Stimulated activated CD4-positive, alpha-beta T cell treated with anti-CD3 and anti-CD28 coated beads, Interleukin-15, amount 100 ng/mL, for 1 hour (primary cell): ENCODE measurements at regions not wholly inside any gene's neighbourhood (a gene's known extent, or its start where the extent isn't known, plus 50 kb on each side); places are given as distances from the start of the nearest gene placed in this dataset.
"Not testable (repeated sequence)": the region's sequence is repeated elsewhere in the genome, so short reads cannot be mapped to it uniquely, and the experiment has no call there.

Experiments used
- DNase-seq, 2 donors: peaks; one replicate each; pipeline ENCODE4 v3.0.0-alpha.2; 2020; ENCODE audit warnings: low read depth in 1 of 2, low spot score in 1 of 2

DNA sequence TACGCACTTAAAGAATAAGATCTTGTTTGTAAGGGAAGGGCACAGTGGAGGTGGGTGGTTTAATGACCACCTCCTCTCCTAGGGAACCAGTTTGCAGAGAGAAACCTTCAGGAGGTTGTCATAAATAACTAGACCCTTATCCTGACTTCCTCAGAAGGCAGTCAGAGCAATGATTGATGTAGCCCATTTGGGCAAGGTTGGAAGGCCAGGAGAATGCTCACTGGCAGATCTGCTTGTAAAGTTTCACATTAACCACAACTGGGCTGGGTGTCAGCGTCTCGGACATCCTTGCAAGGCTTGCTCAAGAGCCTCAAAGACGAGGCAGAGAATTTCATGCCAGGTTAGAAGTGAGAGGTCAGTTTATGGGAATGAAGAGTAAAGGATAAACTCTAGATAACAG lies 87.6 kb upstream of the TRABD2B start:
- no peak for DNase-seq

DNA sequence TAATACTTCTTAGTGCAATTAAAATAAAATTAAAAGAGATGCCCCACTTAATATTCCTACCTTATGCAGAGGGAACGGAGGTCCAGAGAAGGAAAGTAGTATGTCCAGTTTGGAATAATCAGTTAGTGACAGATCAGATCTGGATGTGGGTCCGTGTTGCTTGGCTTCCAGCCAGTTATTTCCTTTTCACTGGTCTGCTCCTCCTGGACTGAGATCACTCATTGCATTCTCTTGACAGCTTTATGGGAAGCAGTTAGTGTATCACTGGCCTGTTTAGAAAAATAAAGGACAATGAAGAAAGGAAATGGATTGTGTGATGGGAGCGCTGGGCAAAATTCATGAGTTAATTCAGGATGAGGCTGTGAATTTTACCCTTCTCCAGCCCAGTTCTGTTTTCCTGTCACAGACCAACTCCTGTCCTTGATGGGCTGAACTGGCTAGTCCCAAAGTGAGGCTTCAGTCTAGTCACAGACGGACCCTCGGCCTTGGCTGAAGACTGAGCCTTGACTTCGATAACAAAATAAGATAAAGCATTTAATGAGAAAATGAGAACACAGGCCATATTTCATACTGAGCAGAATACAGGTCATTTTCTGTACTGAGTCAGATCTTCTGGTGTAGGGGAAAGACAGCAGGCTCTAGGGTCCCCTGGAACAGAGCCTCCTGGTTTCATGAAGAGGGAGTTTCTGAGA lies 85.2 kb upstream of the TRABD2B start:
- no peak for DNase-seq

DNA sequence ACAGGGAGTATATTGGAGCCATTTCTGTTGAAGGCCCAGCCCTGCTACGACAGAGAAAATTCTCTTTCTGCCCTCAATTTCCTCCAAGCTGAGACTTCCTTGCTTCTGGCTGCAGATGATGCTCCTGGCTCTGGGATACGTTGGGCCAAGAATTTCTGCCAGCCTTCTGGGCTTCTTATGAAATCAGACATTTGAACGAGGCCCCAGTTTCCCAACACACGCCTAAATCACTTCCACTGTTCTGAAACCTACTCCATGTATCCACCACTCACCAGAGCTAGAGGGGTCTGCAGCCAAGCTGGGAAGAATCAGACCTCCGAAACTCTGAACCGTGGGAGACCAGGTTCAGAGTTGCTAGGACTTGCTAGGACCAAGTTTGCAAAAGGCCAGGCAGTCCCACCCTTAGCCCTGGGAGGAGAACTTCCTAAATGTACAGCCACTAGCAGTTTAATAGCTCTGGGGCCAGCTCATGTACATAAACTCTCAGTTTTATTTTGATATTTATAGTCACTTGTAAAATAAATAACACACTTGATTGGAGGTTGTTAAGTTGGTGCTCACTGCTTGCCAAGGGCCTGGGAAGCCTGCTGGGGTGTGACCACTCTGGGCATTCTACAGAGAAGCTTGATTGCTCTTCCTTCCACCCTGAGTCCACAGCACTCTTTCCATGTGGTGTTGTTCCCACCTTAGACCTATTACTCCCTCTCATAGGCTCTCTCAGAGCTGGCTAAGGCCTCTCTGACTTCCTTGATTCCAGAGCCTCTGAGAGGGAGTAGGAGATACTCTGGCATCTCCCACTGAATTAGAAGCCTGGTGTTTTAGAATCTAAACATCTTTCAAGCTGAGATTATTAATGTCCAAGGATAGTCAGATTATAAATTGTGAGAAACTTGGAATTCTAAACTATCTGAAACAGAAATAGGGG lies 83.4 kb upstream of the TRABD2B start:
- DNase-seq = no peak

DNA sequence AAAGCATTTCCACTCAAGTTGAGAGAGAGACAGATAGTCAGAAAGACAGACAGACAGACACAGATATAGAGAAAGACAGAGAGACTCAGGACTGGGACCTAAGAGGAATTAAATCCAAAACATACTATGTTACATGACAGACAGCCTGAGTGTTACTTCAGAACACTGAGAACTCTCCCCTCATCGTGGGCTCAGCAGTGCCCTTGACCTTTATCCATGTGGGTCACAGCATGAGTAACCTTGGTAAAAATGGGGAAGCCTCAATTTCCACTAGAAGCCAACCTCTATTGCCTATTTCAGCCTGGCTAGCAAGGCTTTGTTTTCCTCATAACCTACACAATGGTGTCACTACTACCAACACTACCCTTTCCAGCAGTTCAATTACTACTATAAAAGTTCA lies 81.9 kb upstream of the TRABD2B start:
- no peak for DNase-seq

DNA sequence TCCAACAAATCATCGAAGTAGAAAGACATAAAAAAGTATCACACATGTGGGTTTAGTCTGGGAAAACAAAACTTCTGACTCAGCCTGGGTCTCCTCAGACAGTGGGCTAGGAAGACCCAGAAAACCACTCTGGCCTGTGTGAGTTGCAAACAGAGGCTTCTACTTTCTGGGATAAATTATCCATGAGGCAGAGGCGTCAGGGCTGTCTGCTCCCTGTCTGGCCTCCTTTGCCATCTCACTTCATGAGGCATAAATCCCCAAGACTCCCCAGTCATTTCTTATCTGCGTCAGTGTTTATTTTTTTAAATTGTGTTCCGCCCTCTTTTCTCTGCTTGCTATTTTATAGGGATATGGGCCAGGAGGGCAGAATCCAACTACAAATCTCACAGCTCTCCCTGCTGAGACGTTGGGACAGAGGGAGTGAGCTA lies 80.6 kb upstream of the TRABD2B start:
- DNase-seq = no peak

DNA sequence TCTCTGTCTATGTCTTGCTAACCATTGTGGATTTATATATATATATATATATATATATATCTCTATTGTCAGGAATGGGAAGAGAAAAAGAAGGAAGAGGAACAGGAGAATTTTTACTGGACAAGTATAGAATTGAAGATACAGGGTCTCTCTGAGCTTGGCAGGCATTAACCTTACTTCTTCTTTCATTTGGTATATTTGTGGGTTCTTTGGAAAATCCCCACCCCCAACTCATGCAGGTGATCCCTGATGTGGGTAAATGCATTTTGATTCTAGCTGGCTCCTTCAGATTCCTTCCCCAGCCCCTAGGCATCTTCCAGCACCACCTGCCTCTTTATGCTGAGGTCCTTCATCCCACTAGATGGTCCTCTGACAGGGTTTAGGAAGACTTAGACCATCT lies 78.8 kb upstream of the TRABD2B start:
- DNase-seq = no peak

DNA sequence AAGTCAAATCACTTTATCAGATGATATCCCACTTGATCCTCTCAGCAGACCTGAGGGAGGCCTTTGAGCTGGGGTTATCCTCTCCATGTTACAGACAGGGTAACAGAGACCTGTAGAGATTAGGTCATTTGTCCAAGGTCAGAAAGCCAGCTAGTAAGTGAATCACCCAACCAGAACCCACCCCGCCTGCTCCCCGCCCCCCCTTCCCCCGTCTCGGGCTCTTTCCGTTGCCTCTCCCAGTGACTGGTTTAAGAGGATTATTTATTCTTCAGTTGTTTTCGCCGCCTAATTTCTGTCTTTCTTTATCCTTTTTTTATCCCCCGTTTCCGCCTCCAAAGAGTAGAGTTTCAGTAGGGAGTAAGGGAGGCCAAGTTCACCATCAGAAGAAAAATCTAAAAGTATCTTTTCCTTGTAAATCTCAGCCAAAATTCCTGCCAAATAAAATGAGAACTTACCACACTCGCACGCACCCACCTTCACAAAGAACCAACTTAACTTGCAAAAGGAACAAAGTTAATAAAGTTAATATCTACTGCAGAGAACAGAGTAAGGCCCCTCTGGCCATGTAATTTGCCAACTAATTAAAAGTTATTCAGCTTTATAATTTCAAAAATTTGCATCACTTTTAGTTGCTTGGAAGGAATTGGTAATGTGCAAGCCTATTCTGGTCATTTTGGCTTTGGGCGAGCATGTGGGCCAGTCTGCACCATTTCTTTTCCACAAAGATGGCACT lies 76.8 kb upstream of the TRABD2B start:
- no peak for DNase-seq

DNA sequence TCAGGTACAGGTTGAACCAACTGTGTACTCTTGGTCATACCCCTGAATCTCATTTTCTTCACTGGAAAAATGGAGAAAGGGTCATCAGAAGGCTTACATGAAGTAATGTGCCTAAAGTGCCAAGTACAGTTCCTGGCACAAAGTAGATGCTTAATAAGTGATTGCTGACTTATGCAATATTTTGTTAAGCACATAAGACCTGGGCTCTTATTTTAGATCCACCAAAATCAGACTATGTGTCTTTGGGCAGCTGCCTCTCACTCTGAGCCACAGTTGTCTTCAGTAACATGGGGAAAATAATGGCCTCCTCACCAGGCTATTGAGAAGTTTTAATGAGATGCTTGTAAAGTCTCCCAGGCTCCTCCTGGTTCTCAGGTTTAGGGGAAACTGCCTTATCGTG lies 74.3 kb upstream of the TRABD2B start:
- no peak for DNase-seq

DNA sequence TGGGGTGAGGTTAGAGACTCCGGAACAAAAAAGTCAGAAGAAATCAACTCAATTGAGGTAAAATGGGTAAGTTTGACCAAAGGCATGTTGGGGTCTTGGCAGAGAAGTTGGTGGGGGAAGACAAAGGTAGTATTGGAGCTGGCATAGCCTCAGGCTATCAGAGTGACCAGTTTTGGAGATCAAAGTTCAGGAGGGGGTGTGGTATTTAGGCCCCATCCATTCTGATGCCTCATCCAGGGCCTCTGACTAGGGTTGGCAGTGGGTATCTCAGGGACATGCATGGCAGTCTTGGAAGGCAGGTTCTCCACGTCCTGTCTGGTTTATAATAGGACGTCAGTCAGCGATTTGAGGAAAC lies 73.2 kb upstream of the TRABD2B start:
- no peak for DNase-seq

DNA sequence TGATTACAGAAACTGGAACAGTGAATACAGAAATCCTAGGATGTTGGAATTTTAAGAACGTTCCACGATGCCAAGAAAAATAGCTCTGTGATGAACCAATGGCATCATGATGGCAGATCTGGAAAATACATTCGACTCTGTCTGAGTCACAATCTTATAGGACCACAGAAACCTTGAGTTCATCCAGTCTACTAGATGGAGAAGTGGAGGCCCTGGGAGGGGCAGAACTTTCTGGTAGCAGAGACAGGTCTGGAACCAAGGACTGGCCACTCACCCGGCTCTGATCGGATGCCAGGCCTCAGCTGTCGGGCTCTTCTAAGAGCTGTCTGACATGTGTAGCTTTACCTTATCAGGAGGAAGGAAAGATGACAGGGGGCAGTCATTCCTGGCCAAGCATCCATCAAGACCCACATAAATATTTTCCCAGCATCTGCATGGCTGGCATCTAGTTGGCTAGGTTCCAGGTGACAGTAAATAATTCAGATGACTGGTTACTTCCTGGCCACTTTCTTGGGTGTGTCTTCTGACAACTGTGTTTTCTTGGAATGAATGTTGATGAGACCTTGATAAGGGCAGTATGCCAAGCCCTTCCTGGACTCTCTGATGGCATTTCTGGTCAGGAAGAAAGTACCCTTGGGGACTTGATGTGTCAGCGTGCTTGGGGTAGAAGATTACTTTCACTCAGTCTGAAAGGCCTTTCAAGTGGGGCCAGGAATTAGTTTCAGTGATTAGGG lies 72.6 kb upstream of the TRABD2B start:
- no peak for DNase-seq

DNA sequence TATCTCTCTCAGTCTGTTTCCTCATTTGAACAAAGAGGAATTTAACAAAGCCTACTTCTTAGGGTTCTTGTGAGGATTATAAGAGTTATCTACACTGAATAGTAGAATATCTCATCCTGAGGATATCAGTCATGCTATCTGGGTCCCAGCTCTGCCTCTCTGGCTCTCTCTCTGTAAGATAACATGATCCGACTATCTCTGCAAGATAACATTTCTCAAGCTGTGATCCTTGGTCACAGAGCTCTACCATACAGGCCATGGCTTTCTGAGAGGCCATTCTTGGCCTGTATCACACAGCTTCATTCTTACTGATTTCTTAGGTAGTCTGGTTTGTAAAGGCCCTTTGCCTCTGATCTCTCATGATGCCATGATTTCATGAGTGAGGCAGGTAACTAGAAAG lies 71.0 kb upstream of the TRABD2B start:
- DNase-seq = no peak

DNA sequence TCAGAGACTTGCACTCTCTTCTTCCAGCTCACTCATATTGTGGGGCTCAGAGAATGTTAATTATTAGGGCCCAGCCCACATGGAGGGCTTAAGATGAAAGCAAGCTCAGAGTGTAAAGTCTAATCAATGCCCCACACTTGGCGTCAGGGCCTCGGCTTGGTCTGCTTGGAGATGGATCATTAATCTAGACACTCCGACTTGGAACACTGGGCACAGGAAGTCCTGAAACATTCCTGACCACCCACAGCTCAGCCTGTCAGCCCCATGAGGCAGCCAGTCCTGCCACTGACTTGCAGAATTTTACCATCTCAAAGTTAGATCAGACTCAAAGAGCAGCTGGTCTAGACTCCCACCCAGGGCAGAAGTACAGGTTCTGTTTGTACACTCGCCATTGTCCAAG lies 69.8 kb upstream of the TRABD2B start:
- no peak for DNase-seq

DNA sequence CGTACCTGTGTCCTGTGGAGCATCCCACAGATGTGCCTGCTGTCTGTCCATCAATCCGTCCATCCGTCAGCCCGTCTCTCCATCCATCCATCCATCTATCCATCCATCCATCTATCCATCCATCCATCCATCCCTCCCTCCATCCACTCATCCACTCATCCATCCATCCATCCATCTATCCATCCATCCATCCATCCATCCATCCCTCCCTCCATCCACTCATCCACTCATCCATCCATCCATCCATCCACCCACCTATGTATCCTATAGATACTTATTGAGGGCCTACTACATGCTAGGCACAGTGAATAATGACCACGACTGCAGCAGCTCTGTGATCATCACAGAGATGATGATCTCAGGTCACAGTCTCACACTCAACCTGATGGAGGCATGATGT lies 67.5 kb upstream of the TRABD2B start:
- DNase-seq = not testable (repeated sequence)

DNA sequence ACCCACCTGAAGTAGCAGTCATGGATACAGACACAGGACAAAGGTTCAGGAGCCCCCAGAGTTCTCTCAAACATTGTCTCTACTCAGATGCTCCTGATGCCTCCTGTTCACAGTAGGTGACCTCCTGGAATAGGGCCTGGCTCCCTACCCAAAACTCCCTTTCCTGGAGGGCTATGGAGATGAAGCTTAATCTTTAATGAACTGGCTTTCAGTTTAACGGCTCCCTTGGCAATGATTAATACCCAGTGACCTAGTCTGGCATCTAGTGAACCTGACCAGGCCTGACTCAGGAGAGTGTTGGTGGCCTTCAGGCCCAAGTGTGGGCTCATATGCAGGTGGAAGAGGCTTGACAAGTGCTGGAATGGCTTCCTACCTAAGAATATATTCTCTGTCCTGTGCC lies 65.2 kb upstream of the TRABD2B start:
- no peak for DNase-seq

DNA sequence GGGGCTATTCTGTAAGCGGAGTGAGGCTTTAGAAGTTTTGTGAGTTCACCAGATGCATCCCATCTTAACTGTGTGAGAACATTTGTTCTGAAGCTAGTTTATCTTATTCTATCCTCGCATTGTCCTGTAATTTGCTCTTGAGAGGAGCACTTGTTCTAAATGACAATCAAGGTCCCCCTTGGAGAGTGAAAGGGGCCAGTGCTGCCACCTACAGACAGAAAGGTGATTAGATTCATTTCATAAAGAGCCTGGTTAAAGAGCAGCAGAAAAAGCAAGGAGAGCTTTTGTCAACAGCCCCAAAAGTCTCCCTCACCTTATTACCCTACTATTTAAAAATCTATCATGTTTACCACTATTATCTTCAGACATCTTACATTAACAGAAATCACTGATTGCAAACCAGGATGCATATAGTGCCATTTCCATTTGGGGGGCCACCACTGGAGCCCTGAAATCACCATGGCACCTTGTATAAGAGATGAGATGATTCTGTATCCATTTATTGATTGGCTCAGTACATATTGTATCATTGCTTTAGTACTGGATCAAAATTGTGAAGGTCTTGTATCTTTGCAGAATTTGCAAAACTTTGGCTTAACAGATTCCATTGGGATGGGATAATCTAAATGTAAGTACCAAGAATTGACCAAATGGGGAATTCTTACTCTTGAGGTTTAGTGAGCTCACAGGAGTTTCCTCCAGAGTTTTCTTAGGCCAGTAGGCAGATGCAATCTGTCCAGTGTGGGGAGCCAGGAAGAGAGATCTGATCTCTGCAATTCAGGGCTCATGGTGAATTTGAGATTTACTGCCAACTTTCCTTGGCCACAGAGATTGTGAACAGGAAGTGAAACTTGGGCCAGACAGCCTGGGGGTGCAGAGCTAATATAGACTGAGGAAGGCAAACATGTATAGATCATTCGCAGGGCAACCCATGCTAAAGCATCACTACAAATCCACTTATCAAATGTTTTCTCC lies 64.3 kb upstream of the TRABD2B start:
- no peak for DNase-seq

DNA sequence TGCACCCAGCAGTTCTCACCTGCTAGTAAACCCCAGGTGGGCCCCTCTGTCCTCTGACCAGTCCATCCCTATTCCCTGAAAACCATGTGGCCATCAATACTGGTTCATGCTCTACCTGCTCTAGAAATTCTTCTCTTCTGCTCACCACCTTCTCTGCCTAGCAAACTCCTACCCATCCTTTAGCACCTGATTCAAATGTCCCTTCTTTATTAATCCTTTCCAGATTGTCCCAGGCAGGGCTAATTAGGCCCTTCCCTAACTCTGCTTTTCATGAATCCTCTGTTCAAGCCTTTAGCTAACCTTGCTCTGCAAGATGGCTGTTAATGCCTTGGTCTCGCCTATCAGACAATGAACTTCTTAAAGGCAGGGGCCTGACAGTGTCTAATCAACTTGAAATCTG lies 62.1 kb upstream of the TRABD2B start:
- DNase-seq = no peak

DNA sequence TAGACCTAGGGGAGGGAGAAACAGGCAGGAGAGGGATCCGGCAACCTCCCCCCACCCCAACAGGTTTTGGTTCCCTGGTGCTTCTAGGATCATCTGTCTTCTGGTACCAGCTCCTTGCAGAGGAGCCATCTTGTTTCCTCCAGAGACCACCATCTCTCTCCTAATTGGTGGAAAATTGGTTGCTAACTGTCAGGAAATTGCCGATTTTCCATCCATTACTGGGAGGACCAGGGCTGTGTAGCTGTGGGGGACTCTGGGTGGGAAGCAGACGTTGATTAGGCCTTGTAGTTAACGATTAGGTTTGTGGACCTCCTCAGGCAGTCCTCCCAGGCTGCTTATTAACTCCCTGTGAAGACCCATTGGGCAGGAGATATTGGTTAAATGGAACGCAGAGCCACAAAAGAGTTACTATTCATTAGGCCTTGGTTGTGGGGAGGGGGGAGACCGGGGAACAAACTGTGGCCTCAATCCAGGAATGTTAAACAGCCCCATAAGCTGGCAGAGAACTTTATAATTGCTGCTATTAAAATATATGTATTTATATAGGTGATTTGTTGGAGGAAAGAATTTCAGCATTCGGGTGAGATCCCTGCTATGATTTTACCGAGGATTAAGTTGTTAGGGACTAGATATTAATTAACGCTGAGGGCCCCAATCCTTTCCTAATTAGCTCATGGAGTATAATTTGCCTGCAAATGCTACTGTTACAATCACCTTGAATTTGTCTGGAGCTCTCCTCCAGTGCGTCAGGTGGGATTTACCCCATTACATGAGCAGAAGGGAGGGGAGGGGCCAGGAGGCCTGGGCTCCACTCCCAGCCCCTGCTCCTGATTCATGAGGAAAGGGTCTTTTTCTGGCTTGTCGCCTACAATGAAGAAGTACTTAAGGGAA lies 61.2 kb upstream of the TRABD2B start:
- no peak for DNase-seq

DNA sequence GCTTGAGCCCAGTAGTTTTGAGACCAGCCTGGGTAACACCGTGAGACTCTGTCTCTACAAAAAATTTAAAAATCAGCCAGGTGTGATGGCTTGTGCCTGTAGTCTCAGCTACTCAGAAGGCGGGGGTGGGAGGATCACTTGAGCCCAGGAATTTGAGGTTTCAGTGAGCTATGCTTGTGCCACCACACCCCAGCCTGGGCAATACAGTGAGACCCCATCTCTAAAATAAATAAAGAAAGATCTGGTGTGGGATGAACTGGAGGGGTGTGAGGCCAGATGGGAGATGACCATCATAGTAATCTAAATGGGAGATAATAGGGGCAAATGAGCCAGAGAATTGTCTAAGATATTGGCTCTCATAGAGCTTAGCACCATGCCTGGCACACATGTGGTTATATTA lies 60.1 kb upstream of the TRABD2B start:
- DNase-seq = no peak
